Inflammatory macrophage treated with lipopolysaccharide for 4 hours (primary cell): ENCODE measurements at regions not wholly inside any gene's neighbourhood (a gene's known extent, or its start where the extent isn't known, plus 50 kb on each side); places are given as distances from the start of the nearest gene placed in this dataset.
"Not testable (repeated sequence)": the region's sequence is repeated elsewhere in the genome, so short reads cannot be mapped to it uniquely, and the experiment has no call there.

Experiments used
- DNase-seq: peaks from one replicate; pipeline ENCODE4 v3.0.0-alpha.2; 2020

GRCh38 chr4:178196751-178197374 is 754.6 kb upstream of the AGA start:
- no peak for DNase-seq

- DNase-seq = no peak
These were observed 756.5 kb upstream of the AGA start for GRCh38 chr4:178198691-178199090.

GRCh38 chr4:178202422-178202821 is 760.2 kb upstream of the AGA start:
- DNase-seq = no peak

- no peak for DNase-seq
These were observed 763.6 kb upstream of the AGA start for GRCh38 chr4:178205826-178206225.

- DNase-seq = no peak
These were observed 773.1 kb upstream of the AGA start for GRCh38 chr4:178215309-178215708.

GRCh38 chr4:178215763-178216162 is 773.5 kb upstream of the AGA start:
- no peak for DNase-seq

GRCh38 chr4:178226421-178226820 is 784.2 kb upstream of the AGA start:
- DNase-seq = not testable (repeated sequence)

GRCh38 chr4:178233906-178234305 is 791.7 kb upstream of the AGA start:
- DNase-seq = no peak

GRCh38 chr4:178240891-178241290 is 798.7 kb upstream of the AGA start:
- no peak for DNase-seq

- DNase-seq = no peak
These were observed 799.4 kb upstream of the AGA start for GRCh38 chr4:178241601-178242118.

GRCh38 chr4:178242655-178243054 is 800.4 kb upstream of the AGA start:
- no peak for DNase-seq

GRCh38 chr4:178244785-178245184 is 802.5 kb upstream of the AGA start:
- no peak for DNase-seq

GRCh38 chr4:178255172-178255571 is 812.9 kb upstream of the AGA start:
- no peak for DNase-seq

GRCh38 chr4:178258603-178259002 is 816.4 kb upstream of the AGA start:
- no peak for DNase-seq

- DNase-seq = no peak
These were observed 817.3 kb upstream of the AGA start for GRCh38 chr4:178259566-178259965.

- no peak for DNase-seq
These were observed 821.8 kb upstream of the AGA start for GRCh38 chr4:178264001-178264400.

GRCh38 chr4:178271386-178271785 is 829.1 kb upstream of the AGA start:
- no peak for DNase-seq

GRCh38 chr4:178273168-178273567 is 830.9 kb upstream of the AGA start:
- no peak for DNase-seq

GRCh38 chr4:178275671-178276360 is 833.6 kb upstream of the AGA start:
- DNase-seq = no peak

- no peak for DNase-seq
These were observed 838.1 kb upstream of the AGA start for GRCh38 chr4:178280362-178280761.

- DNase-seq = no peak
These were observed 846.2 kb upstream of the AGA start for GRCh38 chr4:178288462-178288861.

GRCh38 chr4:178293601-178294000 is 851.4 kb upstream of the AGA start:
- DNase-seq = no peak

GRCh38 chr4:178296669-178297068 is 854.4 kb upstream of the AGA start:
- no peak for DNase-seq

GRCh38 chr4:178306565-178306964 is 864.3 kb upstream of the AGA start:
- DNase-seq = no peak

- DNase-seq = no peak
These were observed 867.7 kb upstream of the AGA start for GRCh38 chr4:178309890-178310289.
